WTC11 (cell line): ENCODE measurements at regions not wholly inside any gene's neighbourhood (a gene's known extent, or its start where the extent isn't known, plus 50 kb on each side); places are given as distances from the start of the nearest gene placed in this dataset.

Source experiments
- FOXJ3 ChIP-seq: sonication (generic); formaldehyde crosslinking; IDR thresholded peaks from 2 replicates; pipeline ENCODE4 v1.9.0; 2021; ENCODE audit warnings: missing genetic modification reagents, mild to moderate bottlenecking, borderline replicate concordance
- MYBL2 ChIP-seq: sonication (generic); formaldehyde crosslinking; IDR thresholded peaks from 2 replicates; pipeline ENCODE4 v1.8.1; 2023; ENCODE audit warnings: mild to moderate bottlenecking, moderate library complexity, missing genetic modification reagents
- TF ChIP-seq, protein P1 (sequence below): fragments of 200-600 bp; IDR thresholded peaks from 2 replicates; pipeline ENCODE4 v1.8.0; 2022; ENCODE audit warnings: antibody characterized with exemption
- TF ChIP-seq, protein P2 (sequence below): sonication (generic); formaldehyde crosslinking; IDR thresholded peaks from 2 replicates; pipeline ENCODE4 v1.8.1; 2022; ENCODE audit warnings: mild to moderate bottlenecking, moderate library complexity, missing genetic modification reagents

DNA sequence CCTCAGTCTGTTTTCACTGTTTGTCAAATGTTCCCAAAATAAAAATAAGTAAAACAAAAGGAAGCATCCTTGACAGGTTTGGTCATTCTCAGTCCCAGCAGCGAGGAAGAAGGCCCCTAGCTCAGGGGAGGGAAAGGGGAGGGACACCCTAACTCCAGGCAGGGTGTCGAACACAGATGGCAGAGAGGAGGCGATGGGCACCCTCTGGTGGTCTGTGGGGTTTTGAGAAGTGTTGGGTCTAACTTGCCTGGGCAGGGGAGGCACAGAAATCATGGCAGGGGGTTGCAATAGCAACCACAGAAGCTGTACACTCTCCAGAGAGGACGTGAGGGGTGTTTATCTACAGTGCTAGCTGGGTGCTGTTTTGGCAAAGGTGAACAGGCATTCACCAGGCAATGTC is 229.8 kb upstream of the SFRP2 start:
- TF ChIP-seq, protein P1, sequence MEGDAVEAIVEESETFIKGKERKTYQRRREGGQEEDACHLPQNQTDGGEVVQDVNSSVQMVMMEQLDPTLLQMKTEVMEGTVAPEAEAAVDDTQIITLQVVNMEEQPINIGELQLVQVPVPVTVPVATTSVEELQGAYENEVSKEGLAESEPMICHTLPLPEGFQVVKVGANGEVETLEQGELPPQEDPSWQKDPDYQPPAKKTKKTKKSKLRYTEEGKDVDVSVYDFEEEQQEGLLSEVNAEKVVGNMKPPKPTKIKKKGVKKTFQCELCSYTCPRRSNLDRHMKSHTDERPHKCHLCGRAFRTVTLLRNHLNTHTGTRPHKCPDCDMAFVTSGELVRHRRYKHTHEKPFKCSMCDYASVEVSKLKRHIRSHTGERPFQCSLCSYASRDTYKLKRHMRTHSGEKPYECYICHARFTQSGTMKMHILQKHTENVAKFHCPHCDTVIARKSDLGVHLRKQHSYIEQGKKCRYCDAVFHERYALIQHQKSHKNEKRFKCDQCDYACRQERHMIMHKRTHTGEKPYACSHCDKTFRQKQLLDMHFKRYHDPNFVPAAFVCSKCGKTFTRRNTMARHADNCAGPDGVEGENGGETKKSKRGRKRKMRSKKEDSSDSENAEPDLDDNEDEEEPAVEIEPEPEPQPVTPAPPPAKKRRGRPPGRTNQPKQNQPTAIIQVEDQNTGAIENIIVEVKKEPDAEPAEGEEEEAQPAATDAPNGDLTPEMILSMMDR: no peak
- no peak for TF ChIP-seq FOXJ3 (CRISPR knock-in tag)
- TF ChIP-seq, protein P2, sequence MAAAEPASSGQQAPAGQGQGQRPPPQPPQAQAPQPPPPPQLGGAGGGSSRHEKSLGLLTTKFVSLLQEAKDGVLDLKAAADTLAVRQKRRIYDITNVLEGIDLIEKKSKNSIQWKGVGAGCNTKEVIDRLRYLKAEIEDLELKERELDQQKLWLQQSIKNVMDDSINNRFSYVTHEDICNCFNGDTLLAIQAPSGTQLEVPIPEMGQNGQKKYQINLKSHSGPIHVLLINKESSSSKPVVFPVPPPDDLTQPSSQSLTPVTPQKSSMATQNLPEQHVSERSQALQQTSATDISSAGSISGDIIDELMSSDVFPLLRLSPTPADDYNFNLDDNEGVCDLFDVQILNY: no peak
- no peak for TF ChIP-seq MYBL2 (CRISPR knock-in tag)
